RWPE1 (cell line): ENCODE measurements at regions not wholly inside any gene's neighbourhood (a gene's known extent, or its start where the extent isn't known, plus 50 kb on each side); places are given as distances from the start of the nearest gene placed in this dataset.

ENCODE experiments used
- CTCF ChIA-PET: fragments of 350-600 bp; sonication (Branson Sonifier 250); formaldehyde crosslinking; extraction: SDS; loops from one replicate; lab custom pipeline; 2021; lab: Yijun Ruan, JAX
- POLR2A ChIA-PET: fragments of 400-600 bp; formaldehyde crosslinking; extraction: SDS; loops from one replicate; lab custom pipeline; 2020; ENCODE audit warnings: antibody characterized with exemption; ENCODE audit not compliant: low non-redundant PET; lab: Yijun Ruan, JAX
- DNase-seq: peaks from one replicate; pipeline ENCODE4 v3.0.0; 2012; ENCODE audit warnings: low spot score
- H3K27ac ChIP-seq: fragments of 450-650 bp; 2 replicates; pipeline ENCODE4 v1.5.1; 2017
- TF ChIP-seq, protein P1 (sequence below): fragments of 450-650 bp; conservative IDR thresholded peaks from 2 replicates; pipeline ENCODE4 v1.5.1; 2017; ENCODE audit warnings: low read depth, mild to moderate bottlenecking

DNA sequence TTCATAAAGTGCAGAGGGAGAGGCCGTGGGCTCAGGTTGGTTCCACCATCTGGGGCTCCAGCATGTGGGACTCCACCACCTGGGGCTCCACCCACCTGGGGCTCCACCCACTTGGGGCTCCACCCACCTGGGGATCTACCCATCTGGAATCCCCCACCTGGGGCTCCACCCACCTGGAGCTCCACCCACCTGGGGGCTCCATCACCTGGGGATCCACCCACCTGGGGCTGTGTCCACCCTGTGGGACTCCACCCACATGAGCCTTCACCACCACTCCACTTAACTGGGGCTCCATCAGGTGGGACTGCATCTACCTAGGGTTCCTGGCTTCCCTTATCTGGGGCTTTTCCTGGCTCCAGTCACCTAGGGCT is 226.0 kb upstream of the CDYL start:
- ChIA-PET CTCF (no interaction called here), POLR2A (no interaction called here)
- TF ChIP-seq, protein P1, sequence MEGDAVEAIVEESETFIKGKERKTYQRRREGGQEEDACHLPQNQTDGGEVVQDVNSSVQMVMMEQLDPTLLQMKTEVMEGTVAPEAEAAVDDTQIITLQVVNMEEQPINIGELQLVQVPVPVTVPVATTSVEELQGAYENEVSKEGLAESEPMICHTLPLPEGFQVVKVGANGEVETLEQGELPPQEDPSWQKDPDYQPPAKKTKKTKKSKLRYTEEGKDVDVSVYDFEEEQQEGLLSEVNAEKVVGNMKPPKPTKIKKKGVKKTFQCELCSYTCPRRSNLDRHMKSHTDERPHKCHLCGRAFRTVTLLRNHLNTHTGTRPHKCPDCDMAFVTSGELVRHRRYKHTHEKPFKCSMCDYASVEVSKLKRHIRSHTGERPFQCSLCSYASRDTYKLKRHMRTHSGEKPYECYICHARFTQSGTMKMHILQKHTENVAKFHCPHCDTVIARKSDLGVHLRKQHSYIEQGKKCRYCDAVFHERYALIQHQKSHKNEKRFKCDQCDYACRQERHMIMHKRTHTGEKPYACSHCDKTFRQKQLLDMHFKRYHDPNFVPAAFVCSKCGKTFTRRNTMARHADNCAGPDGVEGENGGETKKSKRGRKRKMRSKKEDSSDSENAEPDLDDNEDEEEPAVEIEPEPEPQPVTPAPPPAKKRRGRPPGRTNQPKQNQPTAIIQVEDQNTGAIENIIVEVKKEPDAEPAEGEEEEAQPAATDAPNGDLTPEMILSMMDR = no peak
- H3K27ac ChIP-seq = no peak overlapping the region
- no peak for DNase-seq

DNA sequence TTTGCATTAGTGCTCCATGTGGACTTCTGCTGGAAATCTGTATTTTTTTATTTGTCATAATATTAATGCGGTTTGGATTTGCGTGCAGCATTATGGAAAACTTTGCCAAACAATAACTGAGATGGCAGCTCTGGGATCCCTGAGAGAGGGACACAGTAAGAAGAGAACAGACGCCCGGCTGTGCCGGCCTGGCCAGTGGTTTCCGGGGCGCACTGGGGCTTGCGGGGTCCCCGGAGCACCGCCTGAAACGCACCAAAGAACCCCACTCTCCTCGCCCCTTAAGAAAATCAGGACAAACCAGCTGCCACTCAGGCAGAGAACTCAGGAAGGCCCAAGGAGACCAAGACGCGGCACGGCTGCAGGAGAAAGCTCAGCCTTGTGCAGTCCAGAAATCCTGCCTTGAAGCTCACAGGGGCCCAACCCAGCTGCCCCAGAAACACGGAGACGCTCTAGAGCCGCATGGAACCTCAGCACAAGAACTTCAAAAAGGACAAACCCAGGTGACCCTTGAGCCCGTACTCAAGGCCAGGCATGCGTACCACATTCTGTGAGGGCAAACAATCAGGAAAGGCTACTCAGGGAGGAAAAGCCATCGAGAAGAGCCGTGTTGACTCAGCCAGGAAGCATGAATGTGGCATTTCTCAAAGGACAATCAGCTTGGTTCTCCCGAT is 226.5 kb upstream of the CDYL start:
- CTCF ChIA-PET = no interaction called here
- DNase-seq = no peak
- H3K27ac ChIP-seq = no peak overlapping the region
- TF ChIP-seq, protein P1 = no peak
- POLR2A ChIA-PET = no interaction called here

DNA sequence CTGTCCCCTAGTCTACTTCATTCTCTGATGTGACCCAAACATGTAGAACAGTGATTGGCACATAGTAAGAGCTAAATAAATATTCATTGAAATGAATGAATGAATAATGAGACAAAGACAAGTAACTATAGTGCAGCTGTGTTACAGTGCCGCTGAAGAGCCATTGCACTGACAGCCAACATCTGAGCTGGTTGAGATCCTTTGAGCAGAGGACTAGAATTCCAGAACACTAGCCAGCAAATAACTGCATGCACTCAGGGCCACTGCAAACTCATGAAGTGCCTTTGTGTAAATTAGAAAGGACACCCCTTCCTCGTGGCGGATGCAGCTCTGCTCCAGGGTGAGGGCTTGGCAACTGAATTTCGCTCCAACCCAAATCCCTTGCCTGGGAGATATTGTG is 230.3 kb upstream of the CDYL start:
- DNase-seq = no peak
- no peak overlapping the region for H3K27ac ChIP-seq
- ChIA-PET CTCF (interaction anchor here (0.6 kb wide), 1 partner anchor 13 kb away, joined by 3 read pairs; no protein-coding TSS in a partner anchor), POLR2A (no interaction called here)
- TF ChIP-seq, protein P1 = no peak

DNA sequence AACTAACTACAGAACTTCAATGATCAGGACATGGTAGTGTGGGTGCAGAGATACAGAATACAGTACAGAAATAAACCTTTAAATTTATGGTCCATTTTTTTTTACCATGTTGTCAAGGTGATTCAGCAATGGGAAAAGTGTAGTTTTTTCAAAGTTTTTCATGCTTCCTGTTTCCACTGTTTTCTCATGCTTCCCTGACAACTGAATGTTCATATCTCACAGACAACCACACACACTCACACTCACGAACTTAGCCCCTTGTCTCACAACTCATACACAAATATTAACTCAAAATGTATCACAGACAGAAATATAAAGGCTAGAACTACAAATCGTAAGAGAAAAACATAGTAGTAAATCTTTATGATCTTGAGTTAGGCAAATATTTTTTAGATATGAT is 232.6 kb upstream of the CDYL start:
- ChIA-PET POLR2A (no interaction called here), CTCF (no interaction called here)
- no peak for DNase-seq
- TF ChIP-seq, protein P1 = no peak
- no peak overlapping the region for H3K27ac ChIP-seq

DNA sequence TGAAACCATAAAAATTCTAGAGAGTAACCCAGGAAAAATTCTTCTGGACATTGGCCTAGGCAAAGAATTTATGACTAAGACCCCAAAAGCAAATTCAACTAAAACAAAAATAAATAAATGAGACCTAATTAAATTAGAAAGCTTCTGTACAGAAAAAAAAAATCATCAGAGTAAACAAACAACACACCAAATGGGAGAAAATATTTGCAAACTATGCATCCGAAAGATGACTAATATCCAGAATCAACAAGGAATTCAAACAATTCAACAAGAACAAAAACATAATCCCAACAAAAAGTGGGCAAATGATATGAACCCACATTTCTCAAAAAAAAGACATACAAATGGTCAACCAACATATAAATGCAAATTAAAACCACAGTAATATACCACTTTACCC is 242.6 kb upstream of the CDYL start:
- TF ChIP-seq, protein P1 = no peak
- POLR2A ChIA-PET = no interaction called here
- H3K27ac ChIP-seq = no peak overlapping the region
- no peak for DNase-seq
- CTCF ChIA-PET = no interaction called here

DNA sequence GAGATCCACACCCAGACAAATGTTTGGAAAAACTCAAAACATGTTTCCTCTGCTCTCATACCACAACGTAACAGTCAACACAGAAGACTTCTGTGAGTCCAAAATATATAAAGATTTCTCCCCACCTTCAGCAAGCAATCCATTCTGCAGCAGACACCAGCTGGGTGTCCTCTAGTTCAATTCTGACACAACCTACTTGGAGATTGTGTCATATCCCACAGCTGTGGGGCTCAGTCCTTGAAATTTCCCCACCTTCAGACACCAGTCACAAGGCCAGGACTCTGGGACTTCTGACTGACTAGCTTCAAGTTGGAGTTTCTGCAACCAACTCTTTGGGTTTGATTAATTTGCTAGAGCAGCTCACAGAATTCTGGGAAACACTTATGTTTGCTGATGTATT is 244.8 kb upstream of the CDYL start:
- H3K27ac ChIP-seq = no peak overlapping the region
- ChIA-PET CTCF (interaction anchor here (0.7 kb wide), 1 partner anchor 214 kb away, joined by 4 read pairs; no protein-coding TSS in a partner anchor), POLR2A (no interaction called here)
- DNase-seq = no peak
- TF ChIP-seq, protein P1 = no peak
